H1 (cell line): ENCODE measurements at regions not wholly inside any gene's neighbourhood (a gene's known extent, or its start where the extent isn't known, plus 50 kb on each side); places are given as distances from the start of the nearest gene placed in this dataset.
A peak's percentile ranks its signal among the peaks of the same experiment; 100 is the strongest.

Source experiments
- CTCF ChIA-PET: fragments of 300-600 bp; sonication (Branson Sonifier 250); formaldehyde crosslinking; loops from one replicate; lab custom pipeline; 2021; ENCODE audit not compliant: partially characterized antibody; lab: Charles Lee
- POLR2A ChIA-PET: fragments of 300-600 bp; sonication (Branson Sonifier 250); formaldehyde crosslinking; loops from one replicate; lab custom pipeline; 2021; ENCODE audit warnings: inconsistent platforms; ENCODE audit not compliant: partially characterized antibody; lab: Charles Lee
- DNase-seq, 2 experiments: peaks; one replicate each; pipeline versions ENCODE4 v3.0.0 to v3.0.0-alpha.2; 2010 to 2022; ENCODE audit warnings: low spot score in 2 of 2, low read depth in 1 of 2, mixed read lengths in 1 of 2
- FAIRE-seq: peaks from 2 replicates; lab custom pipeline; 2011; peaks lifted over from hg19 to GRCh38; lab: Jason Lieb, UNC
- H2AFZ ChIP-seq: 2 replicates; pipeline ENCODE4 v1.8.1; 2012; ENCODE audit warnings: low read length, inconsistent platforms
- H2AK5ac ChIP-seq: 2 replicates; pipeline ENCODE4 v1.6.1; 2013; ENCODE audit warnings: low read depth, low read length
- H2BK120ac ChIP-seq: replicated peaks from 2 replicates; pipeline ENCODE3; 2013; ENCODE audit warnings: low read depth, low read length, inconsistent platforms
- H2BK12ac ChIP-seq: 2 replicates; pipeline ENCODE4 v1.6.1; 2013; ENCODE audit warnings: low read depth, low read length
- H2BK15ac ChIP-seq: 2 replicates; pipeline ENCODE4 v1.6.1; 2013; ENCODE audit warnings: low read length
- H2BK20ac ChIP-seq: 2 replicates; pipeline ENCODE4 v1.6.1; 2013; ENCODE audit warnings: low read length
- H2BK5ac ChIP-seq: 2 replicates; pipeline ENCODE4 v1.6.1; 2013; ENCODE audit warnings: low read depth, low read length
- H3K14ac ChIP-seq: 2 replicates; pipeline ENCODE4 v1.6.1; 2013; ENCODE audit warnings: inconsistent platforms; ENCODE audit not compliant: insufficient read length
- H3K18ac ChIP-seq: 2 replicates; pipeline ENCODE4 v1.6.1; 2013; ENCODE audit warnings: low read length; ENCODE audit errors: extremely low read depth
- H3K23ac ChIP-seq: 2 replicates; pipeline ENCODE4 v1.6.1; 2013; ENCODE audit warnings: inconsistent platforms; ENCODE audit not compliant: insufficient read length
- H3K23me2 ChIP-seq: 2 replicates; pipeline ENCODE4 v1.6.1; 2013; ENCODE audit warnings: low read depth, low read length
- H3K27ac ChIP-seq: 2 replicates; pipeline ENCODE4 v1.6.1; 2011; ENCODE audit warnings: low read depth, low read length, inconsistent platforms
- H3K27me3 ChIP-seq, 4 experiments: replicated peaks in 1 of 4; 1 replicate in 1 of 4; 2 replicates in 3 of 4; pipeline versions ENCODE4 v1.6.1 to v1.8.1; 2011 to 2013; ENCODE audit warnings: low read length in 3 of 4, mild to moderate bottlenecking in 3 of 4, inconsistent platforms in 2 of 4, mixed read lengths in 2 of 4, moderate library complexity in 1 of 4; ENCODE audit not compliant: control insufficient read depth in 3 of 4, insufficient read depth in 3 of 4; ENCODE audit errors: extremely low read depth in 1 of 4
- H3K36me3 ChIP-seq, 4 experiments: 2 replicates each; pipeline versions ENCODE4 v1.6.1 to v1.8.1; 2011 to 2013; ENCODE audit warnings: mild to moderate bottlenecking in 4 of 4, low read length in 3 of 4, moderate library complexity in 2 of 4, control low read depth in 1 of 4, inconsistent platforms in 1 of 4; ENCODE audit not compliant: insufficient read depth in 4 of 4, control insufficient read depth in 2 of 4
- H3K4ac ChIP-seq: replicated peaks from 2 replicates; pipeline ENCODE3; 2013; ENCODE audit warnings: low read length, low read depth, mixed read lengths, inconsistent platforms; ENCODE audit not compliant: insufficient read length
- H3K4me1 ChIP-seq, 4 experiments: replicated peaks in 1 of 4; 1 replicate in 1 of 4; 2 replicates in 3 of 4; pipeline versions ENCODE4 v1.6.1 to v1.8.1; 2011 to 2013; ENCODE audit warnings: low read length in 3 of 4, inconsistent platforms in 2 of 4, mixed read lengths in 1 of 4; ENCODE audit not compliant: insufficient read depth in 4 of 4, control insufficient read depth in 3 of 4
- H3K4me2 ChIP-seq, 2 experiments: 2 replicates each; pipeline versions ENCODE4 v1.6.1 to v1.8.1; 2011 to 2013; ENCODE audit warnings: low read depth in 2 of 2, low read length in 2 of 2, control low read depth in 1 of 2, inconsistent platforms in 1 of 2, mild to moderate bottlenecking in 1 of 2; ENCODE audit not compliant: insufficient read depth in 1 of 2
- H3K4me3 ChIP-seq, 4 experiments: fragments of 200-600, 300-600 bp in 1 of 4; sonication (generic), shearing (Covaris generic), sonication (Bioruptor Twin) in 1 of 4; 2 replicates each; pipeline versions ENCODE4 v1.5.1 to v1.8.1; 2011 to 2016; ENCODE audit warnings: low read length in 4 of 4, low read depth in 3 of 4, control low read depth in 2 of 4, inconsistent platforms in 2 of 4, mild to moderate bottlenecking in 2 of 4, mixed read lengths in 1 of 4, moderate library complexity in 1 of 4; ENCODE audit not compliant: insufficient read depth in 2 of 4; ENCODE audit errors: extremely low read depth in 1 of 4
- H3K56ac ChIP-seq: replicated peaks from 2 replicates; pipeline ENCODE3; 2013; ENCODE audit warnings: low read depth, mild to moderate bottlenecking, mixed read lengths, low read length, inconsistent platforms; ENCODE audit not compliant: insufficient read length
- H3K79me1 ChIP-seq: 2 replicates; pipeline ENCODE4 v1.6.1; 2013; ENCODE audit warnings: low read depth, low read length, control low read depth
- H3K79me2 ChIP-seq, 2 experiments: 2 replicates each; pipeline versions ENCODE4 v1.6.1 to v1.8.1; 2012 to 2013; ENCODE audit warnings: low read length in 2 of 2, mild to moderate bottlenecking in 2 of 2, inconsistent platforms in 1 of 2; ENCODE audit not compliant: insufficient read depth in 2 of 2, control insufficient read depth in 1 of 2
- H3K9ac ChIP-seq, 4 experiments: replicated peaks in 1 of 4; 1 replicate in 1 of 4; 2 replicates in 3 of 4; pipeline versions ENCODE4 v1.6.1 to v1.8.1; 2011 to 2013; ENCODE audit warnings: low read depth in 3 of 4, low read length in 3 of 4, control low read depth in 2 of 4, mild to moderate bottlenecking in 2 of 4, moderate library complexity in 2 of 4, inconsistent platforms in 1 of 4; ENCODE audit errors: extremely low read depth in 1 of 4
- H3K9me3 ChIP-seq, 2 experiments: 2 replicates each; pipeline versions ENCODE4 v1.6.1 to v1.8.1; 2012 to 2013; ENCODE audit warnings: mild to moderate bottlenecking in 2 of 2, moderate library complexity in 2 of 2, control low read depth in 1 of 2, inconsistent platforms in 1 of 2, low read depth in 1 of 2, low read length in 1 of 2, mixed read lengths in 1 of 2; ENCODE audit not compliant: insufficient read depth in 2 of 2
- H4K20me1 ChIP-seq, 2 experiments: replicated peaks in 1 of 2; 2 replicates each; pipeline versions ENCODE3 to v1.8.1; 2011 to 2013; ENCODE audit warnings: inconsistent platforms in 2 of 2, low read length in 2 of 2, mild to moderate bottlenecking in 1 of 2; ENCODE audit not compliant: insufficient read depth in 2 of 2, control insufficient read depth in 1 of 2
- H4K5ac ChIP-seq: 2 replicates; pipeline ENCODE4 v1.6.1; 2013; ENCODE audit warnings: low read length, low read depth, mixed read lengths, inconsistent platforms; ENCODE audit not compliant: insufficient read length
- H4K8ac ChIP-seq: 2 replicates; pipeline ENCODE4 v1.8.0; 2013; ENCODE audit warnings: mild to moderate bottlenecking, moderate library complexity, low read length, inconsistent platforms; ENCODE audit not compliant: insufficient read depth; ENCODE audit errors: extremely low read depth
- H4K91ac ChIP-seq: replicated peaks from 2 replicates; pipeline ENCODE3; 2013; ENCODE audit warnings: low read length, mixed read lengths, inconsistent platforms; ENCODE audit not compliant: insufficient read length
- RBBP5 ChIP-seq: IDR thresholded peaks from 2 replicates; pipeline ENCODE4 v1.7.1; 2012; ENCODE audit warnings: low read depth, mild to moderate bottlenecking, inconsistent platforms, low read length, moderate library complexity, borderline replicate concordance
- WGBS, 2 experiments: shearing (Covaris generic) in 1 of 2; methylation state at CpG; one replicate each; pipeline versions ENCODE4 v1.1.6 to v1.1.7; 2013 to 2015; ENCODE audit warnings: low lambda C conversion rate in 2 of 2, mixed read lengths in 2 of 2, inconsistent platforms in 1 of 2, low coverage in 1 of 2, missing lambda C conversion rate in 1 of 2; ENCODE audit not compliant: insufficient replicate concordance in 2 of 2, insufficient coverage in 1 of 2, insufficient read length in 1 of 2; ENCODE audit errors: extremely low coverage in 1 of 2, missing lambda C conversion rate in 1 of 2; 5-methylcytosine and 5-hydroxymethylcytosine counted together
- TF ChIP-seq, protein P1 (sequence below): IDR thresholded peaks from 2 replicates; pipeline ENCODE4 v1.6.1; 2012; ENCODE audit warnings: inconsistent platforms

DNA sequence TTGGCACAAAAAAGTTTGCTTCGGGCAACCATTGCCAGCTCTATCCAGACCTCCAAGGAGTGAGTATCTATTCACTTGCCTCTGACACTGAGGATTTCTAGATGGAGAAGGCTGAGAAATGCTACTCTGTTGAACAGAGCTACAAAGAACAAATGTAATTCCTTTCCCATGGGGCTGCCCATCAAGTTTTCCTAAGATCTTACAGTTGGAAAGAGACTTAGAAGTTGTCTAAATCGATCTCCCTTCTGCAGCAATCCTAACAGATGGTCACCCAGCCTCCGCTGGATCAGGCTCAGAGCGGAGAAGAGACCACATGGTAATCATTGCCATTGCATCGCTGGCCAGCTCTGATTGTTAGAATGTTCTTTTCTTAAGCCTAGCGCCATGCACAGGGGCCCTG is 110.1 kb upstream of the BCL2L14 start:
- 91% methylated on average over 6 of the region's 6 CpGs; no CpG with 5 or more reads in 1 of the 2 experiments for WGBS, 2 experiments
- Histone ChIP-seq H3K4me1 (peaks cover 0 to 7% (median 2%) of the 10 kb centered on the region in 4 experiments; a peak in 5 of 7 replicates), H3K23me2 (no peaks in the 10 kb centered on the region; the same call in 1 of the 2 replicates), H3K56ac (no peak overlapping the region), H2BK12ac (no peak overlapping the region), H3K18ac (no peak overlapping the region; the same call in 1 of the 2 replicates), H3K23ac (no peak overlapping the region), H3K4me3 (no peak overlapping the region), H3K4ac (no peak overlapping the region), H3K27ac (no peak overlapping the region), H4K91ac (no peak overlapping the region), H3K9ac (no peak overlapping the region; a peak in 1 of 7 replicates), H2AK5ac (no peak overlapping the region), H3K4me2 (no peak overlapping the region), H2BK15ac (0 out of 2 replicates have a peak overlapping the region, but pooled peaks have one; percentile 25), H2BK5ac (no peak overlapping the region), H2BK120ac (peak overlapping the region; percentile 10), H4K5ac (no peak overlapping the region), H3K9me3 (no peaks in the 10 kb centered on the region), H3K36me3 (no peaks in the 10 kb centered on the region), H4K20me1 (no peaks in the 10 kb centered on the region), H3K79me1 (no peaks in the 10 kb centered on the region), H3K79me2 (no peaks in the 10 kb centered on the region), H4K8ac (no peak overlapping the region), H3K14ac (no peak overlapping the region), H3K27me3 (no peaks in the 10 kb centered on the region), H2AFZ (0 out of 2 replicates have a peak overlapping the region, but pooled peaks have one; percentile 4), H2BK20ac (no peak overlapping the region)
- FAIRE-seq (no peak), DNase-seq (no peak)
- TF ChIP-seq, protein P1, sequence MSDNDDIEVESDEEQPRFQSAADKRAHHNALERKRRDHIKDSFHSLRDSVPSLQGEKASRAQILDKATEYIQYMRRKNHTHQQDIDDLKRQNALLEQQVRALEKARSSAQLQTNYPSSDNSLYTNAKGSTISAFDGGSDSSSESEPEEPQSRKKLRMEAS, result 0 out of 2 replicates have a peak, but pooled peaks have one; percentile 9
- no peak for TF ChIP-seq RBBP5
- ChIA-PET CTCF (interaction anchor here (0.7 to 1.5 kb wide), 4 partner anchors 12 to 96 kb away, joined by 3 to 6 read pairs (median 3); no protein-coding TSS in a partner anchor), POLR2A (interaction anchor here (1.2 kb wide), 1 partner anchor 168 kb away, joined by 3 read pairs; no protein-coding TSS in a partner anchor)
